Activated T-helper 1 cell treated with anti-CD3 and anti-CD28 coated beads, Interleukin-12 subunit alpha, Interleukin-12 subunit beta, Interleukin-2, Interleukin-4 antibody, amounts not matched to agents 30 ng/mL and 10 ng/mL and 1 ng/mL, durations not matched to agents 14 hours and 24 hours and 36 hours (primary cell): ENCODE measurements at regions not wholly inside any gene's neighbourhood (a gene's known extent, or its start where the extent isn't known, plus 50 kb on each side); places are given as distances from the start of the nearest gene placed in this dataset.

ENCODE experiments used
- DNase-seq: peaks from one replicate; pipeline ENCODE4 v3.0.0; 2021; ENCODE audit warnings: low spot score
- H3K27ac Mint-ChIP-seq: one replicate; pipeline ENCODE4 v1.8.0; 2021; ENCODE audit warnings: mild to moderate bottlenecking, mixed read lengths
- H3K27me3 Mint-ChIP-seq: one replicate; pipeline ENCODE4 v1.8.0; 2022; ENCODE audit warnings: mild to moderate bottlenecking, moderate library complexity, mixed read lengths; ENCODE audit not compliant: insufficient read depth
- H3K36me3 Mint-ChIP-seq: one replicate; pipeline ENCODE4 v1.8.0; 2021; ENCODE audit warnings: low read depth, mixed read lengths
- H3K4me1 Mint-ChIP-seq: one replicate; pipeline ENCODE4 v1.8.0; 2021; ENCODE audit warnings: low read depth, mixed read lengths
- H3K4me3 Mint-ChIP-seq: one replicate; pipeline ENCODE4 v1.8.0; 2021; ENCODE audit warnings: mild to moderate bottlenecking, moderate library complexity, mixed read lengths
- H3K9me3 Mint-ChIP-seq: one replicate; pipeline ENCODE4 v1.8.0; 2021; ENCODE audit warnings: mixed read lengths
- intact Hi-C: fragments of 100-400 bp; cut with micrococcal nuclease; formaldehyde crosslinking; loops from one replicate; pipeline ENCODE4 v1.15.1; 2024

DNA sequence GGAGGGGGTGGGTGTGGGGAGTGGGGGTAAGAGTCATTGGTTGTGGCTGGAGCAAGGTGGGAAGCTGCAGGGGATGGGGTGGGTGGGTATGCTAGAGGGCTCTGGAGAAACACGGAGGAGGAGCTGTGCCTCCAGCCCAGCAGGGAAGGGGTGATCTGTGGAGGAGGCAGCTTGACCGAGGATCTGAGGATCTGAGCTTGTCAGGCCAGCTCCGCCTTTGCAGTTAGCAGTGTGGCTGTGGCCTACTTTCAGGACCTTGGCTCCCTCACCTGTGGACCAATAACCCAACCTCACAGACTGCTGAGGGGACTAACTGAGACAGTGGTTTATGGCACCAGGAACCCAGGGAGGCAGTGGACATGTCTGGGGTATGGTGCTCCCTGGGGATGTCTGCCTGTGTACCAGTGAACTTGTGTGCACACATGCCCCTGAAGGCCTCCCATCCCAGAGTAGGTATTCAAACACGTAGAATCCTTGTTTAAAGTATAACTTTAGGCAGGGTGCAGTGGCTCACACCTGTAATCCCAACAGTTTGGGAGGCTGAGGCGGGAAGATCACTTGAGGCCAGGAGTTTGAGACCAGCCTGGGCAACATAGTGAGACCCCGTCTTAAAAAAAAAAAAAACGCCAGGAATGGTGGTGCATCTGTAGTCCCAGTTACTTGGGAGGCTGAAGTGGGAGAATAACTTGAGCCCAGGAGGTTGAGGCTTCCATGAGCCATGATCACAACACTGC, 52.5 kb upstream of the LINGO1 start:
- no peak overlapping the region for H3K4me3 Mint-ChIP-seq
- no peak for DNase-seq
- H3K27ac Mint-ChIP-seq: no peak overlapping the region
- H3K36me3 Mint-ChIP-seq: no peaks in the 10 kb centered on the region
- H3K4me1 Mint-ChIP-seq: no peaks in the 10 kb centered on the region
- peaks cover 8% of the 10 kb centered on the region for H3K27me3 Mint-ChIP-seq
- no peaks in the 10 kb centered on the region for H3K9me3 Mint-ChIP-seq
- intact Hi-C loops: no loop called here

- Mint-ChIP-seq H3K4me1 (no peaks in the 10 kb centered on the region), H3K9me3 (no peaks in the 10 kb centered on the region), H3K27ac (no peak overlapping the region), H3K4me3 (no peak overlapping the region), H3K36me3 (no peaks in the 10 kb centered on the region), H3K27me3 (peaks cover 8% of the 10 kb centered on the region)
- no peak for DNase-seq
- intact Hi-C loops: no loop called here
Observed at GRCh38 chr15:77684341-77685081, 51.8 kb upstream of the LINGO1 start.

GRCh38 chr15:77682564-77682963, 49.9 kb upstream of the LINGO1 start:
- peaks cover 8% of the 10 kb centered on the region for H3K27me3 Mint-ChIP-seq

More at GRCh38 chr15:77682564-77682963, 49.9 kb upstream of the LINGO1 start:
- H3K4me1 Mint-ChIP-seq: no peaks in the 10 kb centered on the region
- H3K4me3 Mint-ChIP-seq: no peak overlapping the region
- intact Hi-C loops: no loop called here
- no peak overlapping the region for H3K27ac Mint-ChIP-seq
- DNase-seq: no peak
- no peaks in the 10 kb centered on the region for H3K9me3 Mint-ChIP-seq
- no peaks in the 10 kb centered on the region for H3K36me3 Mint-ChIP-seq
